Progenitor cell of endocrine pancreas (in vitro differentiated cells): ENCODE measurements at regions not wholly inside any gene's neighbourhood (a gene's known extent, or its start where the extent isn't known, plus 50 kb on each side); places are given as distances from the start of the nearest gene placed in this dataset.

Experiments used
- DNase-seq: peaks from one replicate; pipeline ENCODE4 v3.0.0; 2021; ENCODE audit warnings: low spot score; ENCODE audit not compliant: unreplicated experiment
- H3K27ac Mint-ChIP-seq: 2 replicates; pipeline ENCODE4 v1.8.0; 2021; ENCODE audit warnings: mild to moderate bottlenecking, moderate library complexity, mixed read lengths
- H3K27me3 Mint-ChIP-seq: 2 replicates; pipeline ENCODE4 v1.8.0; 2021; ENCODE audit warnings: mixed read lengths
- H3K36me3 Mint-ChIP-seq: 2 replicates; pipeline ENCODE4 v1.8.0; 2022; ENCODE audit warnings: mixed read lengths; ENCODE audit not compliant: insufficient read depth
- H3K4me1 Mint-ChIP-seq: 2 replicates; pipeline ENCODE4 v1.8.0; 2021; ENCODE audit warnings: low read depth, mixed read lengths
- H3K4me3 Mint-ChIP-seq: 2 replicates; pipeline ENCODE4 v1.8.0; 2021; ENCODE audit warnings: low read depth, mild to moderate bottlenecking, moderate library complexity, mixed read lengths
- H3K9me3 Mint-ChIP-seq: 2 replicates; pipeline ENCODE4 v1.8.0; 2021; ENCODE audit warnings: low read depth, mixed read lengths
- TF ChIP-seq, protein P1 (sequence below): fragments of 200-600 bp; sonication (generic); IDR thresholded peaks from one replicate; pipeline ENCODE4 v1.5.0; 2021; ENCODE audit warnings: antibody characterized with exemption, mild to moderate bottlenecking; ENCODE audit not compliant: unreplicated experiment

DNA sequence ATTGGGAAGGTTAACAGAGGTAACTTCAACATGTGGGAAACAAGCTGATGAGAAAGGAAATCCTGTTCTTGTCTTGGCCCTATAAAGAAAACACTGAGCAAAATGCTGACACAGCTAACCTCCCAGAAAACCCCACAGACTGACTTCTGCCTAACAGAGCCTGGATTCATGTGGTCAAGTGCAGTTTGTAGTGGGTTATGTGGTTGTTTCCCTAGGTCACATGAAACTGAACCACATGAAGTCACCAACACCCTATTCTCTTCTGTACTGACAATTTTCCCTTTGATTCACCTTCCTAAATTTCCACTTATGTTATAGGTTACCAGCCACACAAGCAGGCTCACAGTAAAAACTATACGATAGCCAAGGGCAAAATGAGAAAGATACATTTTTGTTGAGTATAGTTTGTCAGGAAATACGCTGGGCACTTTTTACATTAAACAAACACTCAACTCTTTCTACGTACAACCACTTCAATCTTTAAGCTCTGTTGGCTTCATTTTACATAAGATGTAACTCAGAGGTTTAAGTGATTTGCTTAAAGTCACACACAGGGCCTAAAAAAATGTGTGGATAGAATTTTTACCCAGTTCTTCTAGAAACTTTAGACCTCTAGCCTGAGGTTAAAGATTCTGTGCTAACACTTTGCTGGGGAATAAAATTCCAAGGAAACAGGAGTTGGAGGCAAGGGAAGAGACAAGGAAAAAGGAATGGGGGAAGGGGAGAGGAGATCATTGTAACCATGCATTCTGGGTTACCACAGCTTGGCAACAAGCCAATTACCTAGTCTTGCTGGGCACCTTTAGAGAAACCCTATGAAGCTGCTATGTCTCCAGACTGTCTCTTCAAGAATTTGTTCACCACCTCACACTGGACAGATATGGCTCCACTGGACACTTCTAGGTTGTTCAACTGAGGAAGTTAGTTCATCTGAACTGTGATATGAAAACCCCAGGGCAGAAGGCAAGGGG, 601.6 kb upstream of the USP24 start:
- TF ChIP-seq, protein P1, sequence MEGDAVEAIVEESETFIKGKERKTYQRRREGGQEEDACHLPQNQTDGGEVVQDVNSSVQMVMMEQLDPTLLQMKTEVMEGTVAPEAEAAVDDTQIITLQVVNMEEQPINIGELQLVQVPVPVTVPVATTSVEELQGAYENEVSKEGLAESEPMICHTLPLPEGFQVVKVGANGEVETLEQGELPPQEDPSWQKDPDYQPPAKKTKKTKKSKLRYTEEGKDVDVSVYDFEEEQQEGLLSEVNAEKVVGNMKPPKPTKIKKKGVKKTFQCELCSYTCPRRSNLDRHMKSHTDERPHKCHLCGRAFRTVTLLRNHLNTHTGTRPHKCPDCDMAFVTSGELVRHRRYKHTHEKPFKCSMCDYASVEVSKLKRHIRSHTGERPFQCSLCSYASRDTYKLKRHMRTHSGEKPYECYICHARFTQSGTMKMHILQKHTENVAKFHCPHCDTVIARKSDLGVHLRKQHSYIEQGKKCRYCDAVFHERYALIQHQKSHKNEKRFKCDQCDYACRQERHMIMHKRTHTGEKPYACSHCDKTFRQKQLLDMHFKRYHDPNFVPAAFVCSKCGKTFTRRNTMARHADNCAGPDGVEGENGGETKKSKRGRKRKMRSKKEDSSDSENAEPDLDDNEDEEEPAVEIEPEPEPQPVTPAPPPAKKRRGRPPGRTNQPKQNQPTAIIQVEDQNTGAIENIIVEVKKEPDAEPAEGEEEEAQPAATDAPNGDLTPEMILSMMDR: no peak
- Mint-ChIP-seq H3K27me3 (no peaks in the 10 kb centered on the region), H3K36me3 (no peaks in the 10 kb centered on the region), H3K9me3 (no peaks in the 10 kb centered on the region), H3K27ac (no peak overlapping the region), H3K4me3 (no peak overlapping the region), H3K4me1 (peaks cover 5% of the 10 kb centered on the region)
- no peak for DNase-seq

DNA sequence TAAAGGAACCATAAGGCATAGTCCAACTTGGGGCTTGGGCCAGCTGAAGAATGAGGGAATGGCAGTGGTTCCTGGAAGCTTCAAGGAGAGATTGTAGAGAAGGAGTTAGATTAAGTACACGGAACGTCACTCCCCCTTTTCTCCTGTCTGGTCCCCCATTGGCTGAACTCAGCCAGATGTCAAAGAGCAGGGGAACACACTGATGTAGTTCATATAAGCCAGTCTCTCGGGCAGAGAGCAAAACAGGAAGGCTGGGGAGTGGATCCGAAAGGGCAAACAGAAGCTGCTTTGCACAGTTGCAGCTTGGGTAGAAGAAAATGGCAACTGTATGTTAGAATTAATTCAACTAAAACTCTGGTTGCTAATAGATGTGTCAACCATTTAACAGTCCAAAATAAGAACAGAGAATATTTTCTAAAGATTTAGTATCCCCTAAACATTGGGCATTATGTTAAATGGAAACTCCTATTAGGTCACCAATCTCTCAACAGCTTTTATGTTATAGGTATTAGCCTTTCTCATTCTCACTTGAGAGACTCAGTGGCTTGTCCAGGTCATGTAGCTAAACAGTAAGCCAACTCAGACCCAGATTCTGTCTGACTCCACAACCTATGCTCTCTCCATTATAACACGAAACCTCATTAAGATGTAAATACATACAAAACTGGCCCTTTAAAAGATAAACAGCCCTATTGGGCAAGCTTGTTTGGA, 600.7 kb upstream of the USP24 start:
- Mint-ChIP-seq H3K36me3 (no peaks in the 10 kb centered on the region), H3K27me3 (no peaks in the 10 kb centered on the region), H3K9me3 (no peaks in the 10 kb centered on the region), H3K4me3 (no peak overlapping the region), H3K27ac (no peak overlapping the region), H3K4me1 (peaks cover 5% of the 10 kb centered on the region)
- TF ChIP-seq, protein P1: no peak
- no peak for DNase-seq

DNA sequence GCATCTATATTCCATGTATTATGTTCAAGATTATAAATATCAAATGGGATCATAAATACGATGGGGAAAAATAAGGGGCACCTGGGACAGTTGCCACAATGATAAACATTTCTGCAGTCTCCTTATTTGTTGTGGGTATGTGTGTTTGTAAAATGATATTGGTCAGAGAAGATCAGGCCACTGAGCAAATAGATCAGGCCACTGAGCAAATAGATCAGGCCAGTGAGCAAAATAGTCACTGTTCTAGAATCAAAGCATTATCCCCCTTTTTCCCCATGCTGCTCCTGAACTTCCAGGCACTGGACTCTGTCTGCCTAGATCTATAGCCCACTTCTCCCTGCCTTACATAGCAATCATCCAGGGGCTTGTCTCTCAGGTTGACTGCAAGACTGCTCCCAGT, 599.8 kb upstream of the USP24 start:
- Mint-ChIP-seq H3K27ac (no peak overlapping the region), H3K9me3 (no peaks in the 10 kb centered on the region), H3K4me3 (no peak overlapping the region), H3K27me3 (no peaks in the 10 kb centered on the region), H3K36me3 (no peaks in the 10 kb centered on the region), H3K4me1 (peaks cover 5% of the 10 kb centered on the region)
- TF ChIP-seq, protein P1: no peak
- DNase-seq: no peak

DNA sequence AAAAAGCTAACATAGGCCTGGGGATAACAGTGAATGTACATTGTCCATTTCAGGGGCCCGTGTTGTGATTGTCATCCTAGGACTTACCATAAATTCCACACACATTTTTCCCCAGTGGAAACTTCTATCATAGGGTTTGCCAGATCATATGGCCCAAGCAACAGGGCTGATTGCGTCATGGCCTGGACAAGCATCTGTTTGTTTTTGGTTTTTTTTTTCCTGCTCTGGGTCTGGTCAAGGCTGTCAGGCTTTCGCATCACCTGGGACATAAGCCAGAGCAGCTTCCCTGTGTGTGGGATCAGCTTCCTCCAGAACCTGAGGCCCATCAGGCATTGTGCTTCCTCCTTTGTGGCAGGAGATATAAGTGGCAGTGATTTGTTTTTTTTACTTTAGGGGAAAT, 598.5 kb upstream of the USP24 start:
- peaks cover 2% of the 10 kb centered on the region for H3K36me3 Mint-ChIP-seq
- no peak overlapping the region for H3K4me3 Mint-ChIP-seq
- H3K27ac Mint-ChIP-seq: no peak overlapping the region

DNA sequence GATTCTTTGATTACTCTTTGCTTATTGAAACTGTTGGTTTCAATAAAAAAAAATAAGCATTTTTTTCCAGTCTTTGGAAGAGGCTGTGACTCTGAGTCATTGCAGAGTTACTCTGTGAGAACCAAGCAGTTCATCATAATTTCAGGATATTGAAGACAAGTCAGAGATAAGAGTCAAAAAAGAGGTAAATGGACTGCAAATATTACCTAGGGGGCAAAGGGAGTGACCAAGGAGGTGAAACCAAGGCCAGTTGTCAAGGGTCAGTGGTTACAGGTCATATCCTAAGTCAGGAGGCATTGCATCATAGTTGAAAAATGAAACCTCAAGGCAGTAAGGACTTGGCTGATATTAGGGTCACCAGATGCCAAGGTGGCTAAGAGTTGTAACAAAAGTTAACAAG, 597.1 kb upstream of the USP24 start:
- no peak for DNase-seq
- H3K36me3 Mint-ChIP-seq: peaks cover 3% of the 10 kb centered on the region
- peak overlapping the region; percentile 8 for H3K27ac Mint-ChIP-seq
- H3K27me3 Mint-ChIP-seq: no peaks in the 10 kb centered on the region
- no peak overlapping the region for H3K4me3 Mint-ChIP-seq
- TF ChIP-seq, protein P1: no peak
- peaks cover 17% of the 10 kb centered on the region for H3K9me3 Mint-ChIP-seq
- H3K4me1 Mint-ChIP-seq: peaks cover 5% of the 10 kb centered on the region

More for the DNA sequence above, 598.5 kb upstream of the USP24 start:
- no peaks in the 10 kb centered on the region for H3K27me3 Mint-ChIP-seq
- TF ChIP-seq, protein P1: no peak
- no peak for DNase-seq
- H3K4me1 Mint-ChIP-seq: peaks cover 5% of the 10 kb centered on the region
- H3K9me3 Mint-ChIP-seq: peaks cover 10% of the 10 kb centered on the region
